H1 (cell line): ENCODE measurements at regions not wholly inside any gene's neighbourhood (a gene's known extent, or its start where the extent isn't known, plus 50 kb on each side); places are given as distances from the start of the nearest gene placed in this dataset.

ENCODE experiments used
- BCL11A ChIP-seq, 2 experiments: IDR thresholded peaks; one replicate each; pipeline ENCODE4 v1.6.1; 2011; ENCODE audit warnings: low read depth in 2 of 2, low read length in 2 of 2, mild to moderate bottlenecking in 2 of 2
- CTBP2 ChIP-seq: IDR thresholded peaks from 2 replicates; pipeline ENCODE4 v1.7.0; 2011; ENCODE audit warnings: borderline replicate concordance, mild to moderate bottlenecking, moderate library complexity, mixed read lengths, low read length; ENCODE audit not compliant: insufficient read depth, insufficient read length
- EZH2 ChIP-seq: fragments of 200-600 bp; sonication (generic); IDR thresholded peaks from 2 replicates; pipeline ENCODE4 v1.7.1; 2012; ENCODE audit warnings: low read depth, mild to moderate bottlenecking, moderate library complexity, low read length, inconsistent platforms; ENCODE audit not compliant: severe bottlenecking
- GABPA ChIP-seq: IDR thresholded peaks from 2 replicates; pipeline ENCODE4 v1.6.1; 2011; ENCODE audit warnings: mild to moderate bottlenecking, low read length, moderate library complexity, borderline replicate concordance; ENCODE audit not compliant: insufficient read depth
- RAD21 ChIP-seq, 2 experiments: IDR thresholded peaks in 1 of 2; conservative IDR thresholded peaks in 1 of 2; 2 replicates each; pipeline ENCODE4 v1.6.1; 2011; ENCODE audit warnings: low read depth in 2 of 2, low read length in 2 of 2, improper control_type of control experiment in 1 of 2, inconsistent platforms in 1 of 2, mild to moderate bottlenecking in 1 of 2, moderate library complexity in 1 of 2
- SIRT6 ChIP-seq: IDR thresholded peaks from one replicate; pipeline ENCODE4 v1.7.1; 2012; ENCODE audit warnings: low read length, inconsistent platforms
- TF ChIP-seq, protein P1 (sequence below): fragments of 300-600 bp; sonication (generic); IDR thresholded peaks from 2 replicates; pipeline ENCODE4 v1.7.1; 2012; ENCODE audit warnings: low read length, moderate library complexity, mild to moderate bottlenecking, inconsistent platforms; ENCODE audit not compliant: insufficient replicate concordance

DNA sequence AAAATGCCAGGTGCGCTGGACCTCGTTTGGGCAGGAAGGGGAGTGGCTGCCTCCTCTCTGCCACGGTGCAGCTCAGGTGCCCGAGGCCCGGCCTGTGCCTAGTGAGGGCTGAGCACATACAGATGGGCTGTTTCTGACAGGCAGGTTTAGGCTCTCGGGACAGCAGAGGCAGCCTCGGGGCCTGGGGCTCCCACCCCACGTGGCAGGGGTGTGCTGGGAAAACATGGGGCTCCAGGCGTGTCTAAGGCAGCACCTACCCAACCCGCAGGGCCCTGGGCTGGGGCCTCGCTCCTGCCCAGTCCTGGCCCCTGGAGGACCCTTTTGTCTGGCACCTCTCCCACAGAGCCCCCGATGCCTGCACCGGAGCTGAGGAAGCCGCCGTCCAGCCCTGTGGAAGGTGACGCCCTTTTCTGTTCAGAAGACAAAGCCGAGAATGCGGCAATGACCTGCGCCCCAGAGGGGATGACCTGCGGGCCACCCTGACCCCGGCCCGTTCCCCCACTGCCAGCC, 76.4 kb upstream of the GALNT9 start (continued):
- TF ChIP-seq CTBP2 = no peak
- TF ChIP-seq GABPA = no peak
- TF ChIP-seq RAD21 (IDR thresholded peaks at IDR 0.05 in 1 of 2, conservative IDR thresholded peaks at IDR 0.05 in 1 of 2; ENCODE audit: low read depth in 2 of 2, low read length in 2 of 2) = no peak
- TF ChIP-seq SIRT6 = no peak
- no peak for TF ChIP-seq BCL11A (IDR thresholded peaks at IDR 0.05; ENCODE audit: low read depth in 2 of 2, low read length in 2 of 2)
- TF ChIP-seq, protein P1, sequence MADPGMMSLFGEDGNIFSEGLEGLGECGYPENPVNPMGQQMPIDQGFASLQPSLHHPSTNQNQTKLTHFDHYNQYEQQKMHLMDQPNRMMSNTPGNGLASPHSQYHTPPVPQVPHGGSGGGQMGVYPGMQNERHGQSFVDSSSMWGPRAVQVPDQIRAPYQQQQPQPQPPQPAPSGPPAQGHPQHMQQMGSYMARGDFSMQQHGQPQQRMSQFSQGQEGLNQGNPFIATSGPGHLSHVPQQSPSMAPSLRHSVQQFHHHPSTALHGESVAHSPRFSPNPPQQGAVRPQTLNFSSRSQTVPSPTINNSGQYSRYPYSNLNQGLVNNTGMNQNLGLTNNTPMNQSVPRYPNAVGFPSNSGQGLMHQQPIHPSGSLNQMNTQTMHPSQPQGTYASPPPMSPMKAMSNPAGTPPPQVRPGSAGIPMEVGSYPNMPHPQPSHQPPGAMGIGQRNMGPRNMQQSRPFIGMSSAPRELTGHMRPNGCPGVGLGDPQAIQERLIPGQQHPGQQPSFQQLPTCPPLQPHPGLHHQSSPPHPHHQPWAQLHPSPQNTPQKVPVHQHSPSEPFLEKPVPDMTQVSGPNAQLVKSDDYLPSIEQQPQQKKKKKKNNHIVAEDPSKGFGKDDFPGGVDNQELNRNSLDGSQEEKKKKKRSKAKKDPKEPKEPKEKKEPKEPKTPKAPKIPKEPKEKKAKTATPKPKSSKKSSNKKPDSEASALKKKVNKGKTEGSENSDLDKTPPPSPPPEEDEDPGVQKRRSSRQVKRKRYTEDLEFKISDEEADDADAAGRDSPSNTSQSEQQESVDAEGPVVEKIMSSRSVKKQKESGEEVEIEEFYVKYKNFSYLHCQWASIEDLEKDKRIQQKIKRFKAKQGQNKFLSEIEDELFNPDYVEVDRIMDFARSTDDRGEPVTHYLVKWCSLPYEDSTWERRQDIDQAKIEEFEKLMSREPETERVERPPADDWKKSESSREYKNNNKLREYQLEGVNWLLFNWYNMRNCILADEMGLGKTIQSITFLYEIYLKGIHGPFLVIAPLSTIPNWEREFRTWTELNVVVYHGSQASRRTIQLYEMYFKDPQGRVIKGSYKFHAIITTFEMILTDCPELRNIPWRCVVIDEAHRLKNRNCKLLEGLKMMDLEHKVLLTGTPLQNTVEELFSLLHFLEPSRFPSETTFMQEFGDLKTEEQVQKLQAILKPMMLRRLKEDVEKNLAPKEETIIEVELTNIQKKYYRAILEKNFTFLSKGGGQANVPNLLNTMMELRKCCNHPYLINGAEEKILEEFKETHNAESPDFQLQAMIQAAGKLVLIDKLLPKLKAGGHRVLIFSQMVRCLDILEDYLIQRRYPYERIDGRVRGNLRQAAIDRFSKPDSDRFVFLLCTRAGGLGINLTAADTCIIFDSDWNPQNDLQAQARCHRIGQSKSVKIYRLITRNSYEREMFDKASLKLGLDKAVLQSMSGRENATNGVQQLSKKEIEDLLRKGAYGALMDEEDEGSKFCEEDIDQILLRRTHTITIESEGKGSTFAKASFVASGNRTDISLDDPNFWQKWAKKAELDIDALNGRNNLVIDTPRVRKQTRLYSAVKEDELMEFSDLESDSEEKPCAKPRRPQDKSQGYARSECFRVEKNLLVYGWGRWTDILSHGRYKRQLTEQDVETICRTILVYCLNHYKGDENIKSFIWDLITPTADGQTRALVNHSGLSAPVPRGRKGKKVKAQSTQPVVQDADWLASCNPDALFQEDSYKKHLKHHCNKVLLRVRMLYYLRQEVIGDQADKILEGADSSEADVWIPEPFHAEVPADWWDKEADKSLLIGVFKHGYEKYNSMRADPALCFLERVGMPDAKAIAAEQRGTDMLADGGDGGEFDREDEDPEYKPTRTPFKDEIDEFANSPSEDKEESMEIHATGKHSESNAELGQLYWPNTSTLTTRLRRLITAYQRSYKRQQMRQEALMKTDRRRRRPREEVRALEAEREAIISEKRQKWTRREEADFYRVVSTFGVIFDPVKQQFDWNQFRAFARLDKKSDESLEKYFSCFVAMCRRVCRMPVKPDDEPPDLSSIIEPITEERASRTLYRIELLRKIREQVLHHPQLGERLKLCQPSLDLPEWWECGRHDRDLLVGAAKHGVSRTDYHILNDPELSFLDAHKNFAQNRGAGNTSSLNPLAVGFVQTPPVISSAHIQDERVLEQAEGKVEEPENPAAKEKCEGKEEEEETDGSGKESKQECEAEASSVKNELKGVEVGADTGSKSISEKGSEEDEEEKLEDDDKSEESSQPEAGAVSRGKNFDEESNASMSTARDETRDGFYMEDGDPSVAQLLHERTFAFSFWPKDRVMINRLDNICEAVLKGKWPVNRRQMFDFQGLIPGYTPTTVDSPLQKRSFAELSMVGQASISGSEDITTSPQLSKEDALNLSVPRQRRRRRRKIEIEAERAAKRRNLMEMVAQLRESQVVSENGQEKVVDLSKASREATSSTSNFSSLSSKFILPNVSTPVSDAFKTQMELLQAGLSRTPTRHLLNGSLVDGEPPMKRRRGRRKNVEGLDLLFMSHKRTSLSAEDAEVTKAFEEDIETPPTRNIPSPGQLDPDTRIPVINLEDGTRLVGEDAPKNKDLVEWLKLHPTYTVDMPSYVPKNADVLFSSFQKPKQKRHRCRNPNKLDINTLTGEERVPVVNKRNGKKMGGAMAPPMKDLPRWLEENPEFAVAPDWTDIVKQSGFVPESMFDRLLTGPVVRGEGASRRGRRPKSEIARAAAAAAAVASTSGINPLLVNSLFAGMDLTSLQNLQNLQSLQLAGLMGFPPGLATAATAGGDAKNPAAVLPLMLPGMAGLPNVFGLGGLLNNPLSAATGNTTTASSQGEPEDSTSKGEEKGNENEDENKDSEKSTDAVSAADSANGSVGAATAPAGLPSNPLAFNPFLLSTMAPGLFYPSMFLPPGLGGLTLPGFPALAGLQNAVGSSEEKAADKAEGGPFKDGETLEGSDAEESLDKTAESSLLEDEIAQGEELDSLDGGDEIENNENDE = no peak
- TF ChIP-seq EZH2 = no peak
